Activated T-helper 2 cell treated with anti-CD3 and anti-CD28 coated beads, Interferon-gamma antibody, Interleukin-2, Interleukin-4, amounts not matched to agents 10 μg/mL and 5 μg/mL and 100 μg/mL, durations not matched to agents 14 hours and 24 hours and 36 hours (primary cell): ENCODE measurements at regions not wholly inside any gene's neighbourhood (a gene's known extent, or its start where the extent isn't known, plus 50 kb on each side); places are given as distances from the start of the nearest gene placed in this dataset.

Source experiments
- DNase-seq: peaks from one replicate; pipeline ENCODE4 v3.0.0; 2021; ENCODE audit warnings: low spot score
- H3K27ac Mint-ChIP-seq: one replicate; pipeline ENCODE4 v1.8.0; 2021; ENCODE audit warnings: mixed read lengths
- H3K27me3 Mint-ChIP-seq: one replicate; pipeline ENCODE4 v1.8.0; 2021; ENCODE audit warnings: low read depth, mixed read lengths
- H3K36me3 Mint-ChIP-seq: one replicate; pipeline ENCODE4 v1.8.0; 2021; ENCODE audit warnings: low read depth, mixed read lengths
- H3K4me1 Mint-ChIP-seq: one replicate; pipeline ENCODE4 v1.8.0; 2021; ENCODE audit warnings: low read depth, mixed read lengths
- H3K4me3 Mint-ChIP-seq: one replicate; pipeline ENCODE4 v1.8.0; 2021; ENCODE audit warnings: low read depth, mild to moderate bottlenecking, moderate library complexity, mixed read lengths
- H3K9me3 Mint-ChIP-seq: one replicate; pipeline ENCODE4 v1.8.0; 2021; ENCODE audit warnings: mixed read lengths
- intact Hi-C: fragments of 100-400 bp; cut with micrococcal nuclease; formaldehyde crosslinking; loops from one replicate; pipeline ENCODE4 v1.15.1; 2023

GRCh38 chr13:32904266-32904665 is 112.0 kb upstream of the KL start:
- Mint-ChIP-seq H3K9me3 (peaks cover 8% of the 10 kb centered on the region), H3K4me1 (peaks cover 29% of the 10 kb centered on the region), H3K36me3 (peaks cover 3% of the 10 kb centered on the region), H3K4me3 (no peak overlapping the region), H3K27ac (no peak overlapping the region), H3K27me3 (peaks cover 5% of the 10 kb centered on the region)
- intact Hi-C loops: loop anchor here (2.0 kb wide), 1 partner anchor 167 kb away; no protein-coding TSS in a partner anchor
- DNase-seq: no peak

- peak; percentile 26 for DNase-seq
- peak overlapping the region; percentile 86 for H3K27ac Mint-ChIP-seq
- peak overlapping the region; percentile 71 for H3K4me3 Mint-ChIP-seq
- intact Hi-C loops: loop anchor here (1.0 to 5.0 kb wide), 8 partner anchors 12 to 637 kb away; partner anchors contain the start of gene N4BP2L1
- peaks cover 35% of the 10 kb centered on the region for H3K4me1 Mint-ChIP-seq
- H3K36me3 Mint-ChIP-seq: peaks cover 3% of the 10 kb centered on the region
- peaks cover 7% of the 10 kb centered on the region for H3K9me3 Mint-ChIP-seq
- peaks cover 5% of the 10 kb centered on the region for H3K27me3 Mint-ChIP-seq
Measured at GRCh38 chr13:32905063-32905863, 111.0 kb upstream of the KL start.

- no peak for DNase-seq
- Mint-ChIP-seq H3K9me3 (peaks cover 4% of the 10 kb centered on the region), H3K36me3 (peaks cover 3% of the 10 kb centered on the region), H3K27ac (peak overlapping the region; percentile 14), H3K27me3 (peaks cover 5% of the 10 kb centered on the region), H3K4me1 (peaks cover 40% of the 10 kb centered on the region), H3K4me3 (peak overlapping the region; percentile 71)
- intact Hi-C loops: loop anchor here (1.0 to 5.0 kb wide), 8 partner anchors 11 to 636 kb away; partner anchors contain the start of gene N4BP2L1
Measured at GRCh38 chr13:32905864-32906180, 110.4 kb upstream of the KL start.

GRCh38 chr13:32907211-32907610 is 109.0 kb upstream of the KL start:
- Mint-ChIP-seq H3K36me3 (peaks cover 3% of the 10 kb centered on the region), H3K4me1 (peaks cover 47% of the 10 kb centered on the region), H3K9me3 (no peaks in the 10 kb centered on the region), H3K27me3 (peaks cover 5% of the 10 kb centered on the region), H3K4me3 (no peak overlapping the region), H3K27ac (no peak overlapping the region)
- DNase-seq: no peak
- intact Hi-C loops: loop anchor here (5.0 kb wide), 4 partner anchors 90 to 480 kb away; partner anchors contain the start of gene N4BP2L1

- Mint-ChIP-seq H3K9me3 (peaks cover 10% of the 10 kb centered on the region), H3K36me3 (peaks cover 9% of the 10 kb centered on the region), H3K27ac (no peak overlapping the region), H3K27me3 (no peaks in the 10 kb centered on the region), H3K4me1 (peaks cover 28% of the 10 kb centered on the region), H3K4me3 (no peak overlapping the region)
- no peak for DNase-seq
- intact Hi-C loops: loop anchor here (10.0 kb wide), 1 partner anchor 814 kb away; no protein-coding TSS in a partner anchor
Measured at GRCh38 chr13:32910530-32910929, 105.7 kb upstream of the KL start.

- peaks cover 19% of the 10 kb centered on the region for H3K9me3 Mint-ChIP-seq
Measured at GRCh38 chr13:32911506-32911905, 104.7 kb upstream of the KL start.

GRCh38 chr13:32914686-32915085 is 101.5 kb upstream of the KL start:
- Mint-ChIP-seq H3K36me3 (peaks cover 25% of the 10 kb centered on the region), H3K4me3 (no peak overlapping the region), H3K27ac (no peak overlapping the region), H3K4me1 (peaks cover 38% of the 10 kb centered on the region), H3K27me3 (no peaks in the 10 kb centered on the region), H3K9me3 (peaks cover 34% of the 10 kb centered on the region)
- DNase-seq: no peak
- intact Hi-C loops: loop anchor here (10.0 kb wide), 1 partner anchor 810 kb away; no protein-coding TSS in a partner anchor

More at GRCh38 chr13:32911506-32911905, 104.7 kb upstream of the KL start:
- Mint-ChIP-seq H3K36me3 (peaks cover 16% of the 10 kb centered on the region), H3K27me3 (no peaks in the 10 kb centered on the region), H3K4me1 (peaks cover 23% of the 10 kb centered on the region), H3K4me3 (no peak overlapping the region), H3K27ac (no peak overlapping the region)
- peak; percentile 16 for DNase-seq
- intact Hi-C loops: loop anchor here (10.0 kb wide), 1 partner anchor 813 kb away; no protein-coding TSS in a partner anchor

GRCh38 chr13:32917504-32917903 is 98.7 kb upstream of the KL start:
- intact Hi-C loops: loop anchor here (1.0 to 10.0 kb wide), 10 partner anchors 12 to 1239 kb away; partner anchors contain the start of genes KL, N4BP2L2 and PDS5B
- Mint-ChIP-seq H3K4me1 (peaks cover 26% of the 10 kb centered on the region), H3K9me3 (peaks cover 34% of the 10 kb centered on the region), H3K4me3 (no peak overlapping the region), H3K27ac (peak overlapping the region; percentile 53), H3K36me3 (peaks cover 25% of the 10 kb centered on the region), H3K27me3 (no peaks in the 10 kb centered on the region)
- no peak for DNase-seq

- Mint-ChIP-seq H3K36me3 (no peaks in the 10 kb centered on the region), H3K27me3 (peaks cover 1% of the 10 kb centered on the region)
Measured at GRCh38 chr13:32923725-32924124, 92.5 kb upstream of the KL start.

GRCh38 chr13:32924886-32925285 is 91.3 kb upstream of the KL start:
- Mint-ChIP-seq H3K4me1 (peaks cover 2% of the 10 kb centered on the region), H3K27ac (no peak overlapping the region), H3K4me3 (no peak overlapping the region), H3K27me3 (peaks cover 1% of the 10 kb centered on the region), H3K9me3 (peaks cover 2% of the 10 kb centered on the region), H3K36me3 (no peaks in the 10 kb centered on the region)
- intact Hi-C loops: no loop called here
- no peak for DNase-seq

More at GRCh38 chr13:32923725-32924124, 92.5 kb upstream of the KL start:
- Mint-ChIP-seq H3K4me3 (no peak overlapping the region), H3K4me1 (peaks cover 6% of the 10 kb centered on the region), H3K9me3 (no peaks in the 10 kb centered on the region), H3K27ac (no peak overlapping the region)
- intact Hi-C loops: no loop called here
- DNase-seq: no peak

GRCh38 chr13:32925506-32925905 is 90.7 kb upstream of the KL start:
- H3K36me3 Mint-ChIP-seq: no peaks in the 10 kb centered on the region
- H3K27ac Mint-ChIP-seq: no peak overlapping the region

GRCh38 chr13:32932376-32932775 is 83.8 kb upstream of the KL start:
- peaks cover 18% of the 10 kb centered on the region for H3K9me3 Mint-ChIP-seq
- no peak overlapping the region for H3K27ac Mint-ChIP-seq
- H3K36me3 Mint-ChIP-seq: no peaks in the 10 kb centered on the region
- no peak for DNase-seq
- H3K4me1 Mint-ChIP-seq: peaks cover 3% of the 10 kb centered on the region
- H3K27me3 Mint-ChIP-seq: peaks cover 22% of the 10 kb centered on the region
- H3K4me3 Mint-ChIP-seq: no peak overlapping the region
- intact Hi-C loops: no loop called here

More at GRCh38 chr13:32925506-32925905, 90.7 kb upstream of the KL start:
- Mint-ChIP-seq H3K9me3 (peaks cover 9% of the 10 kb centered on the region), H3K4me3 (no peak overlapping the region), H3K27me3 (peaks cover 3% of the 10 kb centered on the region), H3K4me1 (peaks cover 2% of the 10 kb centered on the region)
- intact Hi-C loops: no loop called here
- no peak for DNase-seq

GRCh38 chr13:32936716-32937115 is 79.5 kb upstream of the KL start:
- Mint-ChIP-seq H3K4me1 (peaks cover 17% of the 10 kb centered on the region), H3K36me3 (no peaks in the 10 kb centered on the region), H3K9me3 (peaks cover 5% of the 10 kb centered on the region), H3K27me3 (peaks cover 18% of the 10 kb centered on the region), H3K27ac (no peak overlapping the region), H3K4me3 (no peak overlapping the region)
- DNase-seq: no peak
- intact Hi-C loops: no loop called here
